Brain pericyte (primary cell): ENCODE measurements at regions not wholly inside any gene's neighbourhood (a gene's known extent, or its start where the extent isn't known, plus 50 kb on each side); places are given as distances from the start of the nearest gene placed in this dataset.
"Not testable (repeated sequence)": the region's sequence is repeated elsewhere in the genome, so short reads cannot be mapped to it uniquely, and the experiment has no call there.

Experiments
- DNase-seq: peaks from one replicate; pipeline ENCODE4 v3.0.0-alpha.2; 2012; ENCODE audit warnings: low read depth, low spot score

DNA sequence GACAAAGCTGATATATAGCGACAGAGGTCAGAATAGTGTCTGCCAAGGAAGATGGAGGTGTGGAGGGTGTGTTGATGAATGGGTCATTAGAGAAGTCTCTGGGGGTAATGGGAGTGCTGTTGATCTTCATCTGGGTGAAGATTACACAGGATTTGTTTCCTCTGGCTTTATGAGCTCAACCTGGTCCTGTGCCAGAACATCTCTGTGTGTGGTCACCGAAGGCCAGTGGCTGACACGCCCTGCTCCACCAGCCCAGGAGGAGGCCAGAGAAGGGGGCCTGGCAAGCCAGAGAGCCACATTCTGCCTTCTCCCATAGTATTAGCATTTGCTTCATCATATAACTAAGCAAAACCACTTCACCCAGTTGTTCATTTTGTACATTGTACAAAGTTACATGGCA is 121.1 kb downstream of the ZNF621 start:
- DNase-seq, result no peak

DNA sequence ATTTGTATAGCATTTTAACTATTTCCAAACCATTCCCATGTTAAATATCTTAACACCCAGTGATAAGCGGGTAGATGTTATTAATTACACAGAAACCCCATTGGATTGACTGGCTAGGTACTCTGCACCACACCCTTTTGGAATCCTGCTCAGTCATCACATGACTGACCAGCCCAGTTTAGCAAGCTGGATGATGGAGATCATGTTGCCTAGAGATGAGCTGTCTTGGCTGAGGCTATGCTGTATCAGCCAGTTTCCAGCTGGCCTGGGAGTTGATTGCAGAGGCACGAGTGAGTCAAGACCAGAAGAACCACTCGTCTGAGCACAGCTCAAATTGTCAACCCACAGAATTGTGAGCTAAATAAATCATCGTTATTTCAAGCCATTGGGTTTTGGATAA is 124.6 kb downstream of the ZNF621 start:
- no peak for DNase-seq

DNA sequence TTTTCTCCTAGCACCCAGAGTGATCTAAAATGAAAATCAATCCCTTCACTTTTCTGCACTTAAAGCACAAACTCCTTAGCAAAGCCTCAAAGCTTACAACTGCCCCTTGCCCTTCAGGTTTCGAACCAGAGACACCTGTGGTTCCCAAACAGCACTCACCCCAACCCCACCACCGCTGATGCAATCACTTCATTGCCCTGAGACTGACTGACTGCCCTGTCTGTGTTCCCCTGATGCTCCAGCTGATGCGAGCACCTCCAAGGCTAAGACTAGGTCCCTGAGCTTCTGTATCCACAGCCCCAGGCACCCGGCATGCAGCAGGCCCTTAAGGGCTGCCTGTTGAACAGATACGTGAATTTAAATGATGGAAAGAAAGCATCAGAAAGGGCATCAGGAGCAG is 127.3 kb downstream of the ZNF621 start:
- no peak for DNase-seq

DNA sequence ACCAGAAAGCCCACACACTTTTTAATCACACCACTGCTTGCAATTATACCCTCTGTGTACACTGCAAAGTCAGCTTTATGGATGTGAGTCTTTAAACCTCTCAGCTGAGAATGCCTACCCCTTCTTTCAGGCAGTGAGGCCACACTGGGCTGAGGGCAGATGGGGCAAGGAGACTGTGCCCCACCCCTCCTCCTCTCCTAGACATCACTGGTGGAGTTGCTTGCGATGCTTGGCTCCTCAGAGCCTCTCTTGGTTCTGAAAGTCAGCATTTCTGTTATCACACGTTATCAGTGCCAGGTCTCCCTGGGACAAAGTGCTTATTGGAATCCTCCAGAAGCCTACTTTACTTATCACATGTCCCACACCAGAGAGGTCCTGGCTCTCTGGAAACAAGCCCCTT is 128.2 kb downstream of the ZNF621 start:
- no peak for DNase-seq

DNA sequence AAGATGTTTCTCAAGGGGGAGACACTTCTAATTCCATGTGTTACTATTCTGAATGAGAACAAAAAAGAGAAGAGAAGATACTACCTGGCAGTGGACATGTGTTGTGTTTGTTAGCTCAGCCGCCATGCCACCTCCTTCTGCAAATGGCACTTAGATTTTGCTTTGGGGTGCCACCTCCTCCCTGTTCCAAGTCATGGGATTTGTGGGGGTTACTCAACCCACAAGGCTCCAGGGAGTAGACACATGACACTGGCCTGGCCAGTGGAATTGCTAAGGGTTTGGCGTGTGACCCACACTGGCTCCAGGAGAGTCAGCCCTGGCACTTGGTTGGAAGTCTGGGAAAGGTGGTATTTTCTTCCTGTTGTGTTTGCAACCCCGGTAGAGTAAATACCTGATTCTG is 129.1 kb downstream of the ZNF621 start:
- no peak for DNase-seq

DNA sequence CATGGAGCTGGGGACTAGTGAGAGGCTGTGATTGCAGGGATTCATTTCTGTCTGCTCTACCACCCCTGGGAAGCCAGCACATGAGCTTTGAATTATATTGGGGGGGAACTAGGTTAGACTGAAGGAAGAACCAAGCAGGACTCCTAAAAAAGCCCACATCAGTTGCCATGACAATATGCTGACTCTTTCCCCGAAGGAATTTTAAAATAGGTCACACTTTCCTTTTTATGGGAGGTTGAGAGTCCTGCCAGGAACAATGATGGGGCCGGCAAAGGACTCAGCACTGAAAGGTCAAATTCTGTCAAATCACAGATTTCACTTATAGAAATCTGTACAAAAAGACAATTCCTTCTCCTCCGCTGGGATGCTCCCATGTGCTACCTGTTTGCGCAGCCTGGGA is 130.8 kb downstream of the ZNF621 start:
- no peak for DNase-seq

DNA sequence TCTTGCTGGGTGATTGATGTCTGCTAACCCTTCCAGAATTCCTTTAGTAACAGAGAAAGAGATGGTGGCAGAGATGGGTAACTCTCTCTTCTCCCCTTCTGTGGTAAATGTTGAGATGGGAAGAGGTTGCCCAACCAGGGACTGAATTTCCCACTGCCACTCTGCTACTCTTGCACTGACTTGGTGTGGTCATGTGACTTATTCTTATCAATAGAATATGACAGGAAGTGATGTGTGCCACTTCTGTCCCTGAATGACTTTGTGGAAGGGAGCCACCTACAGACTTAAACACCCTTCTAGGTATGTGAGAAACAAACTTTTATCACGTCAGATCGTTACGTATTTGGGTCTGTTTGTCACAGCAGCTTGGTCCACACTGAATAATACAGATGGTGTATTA is 132.9 kb downstream of the ZNF621 start:
- DNase-seq, result no peak

DNA sequence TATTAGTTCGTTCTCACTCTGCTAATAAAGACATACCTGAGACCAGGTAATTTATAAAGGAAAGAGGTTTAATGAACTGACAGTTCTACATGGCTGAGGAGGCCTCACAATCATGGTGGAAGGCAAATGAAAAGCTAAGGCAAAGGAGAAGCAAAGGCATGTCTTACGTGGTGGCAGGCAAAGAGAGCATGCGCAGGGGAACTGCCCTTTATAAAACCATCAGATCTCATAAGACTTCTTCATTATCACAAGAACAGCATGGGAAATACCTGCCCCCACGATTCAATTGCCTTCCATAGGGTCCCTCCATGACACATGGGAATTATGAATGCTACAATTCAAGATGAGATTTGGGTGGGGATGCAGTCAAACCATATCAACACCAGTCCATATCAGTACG is 133.5 kb downstream of the ZNF621 start:
- DNase-seq, result no peak

DNA sequence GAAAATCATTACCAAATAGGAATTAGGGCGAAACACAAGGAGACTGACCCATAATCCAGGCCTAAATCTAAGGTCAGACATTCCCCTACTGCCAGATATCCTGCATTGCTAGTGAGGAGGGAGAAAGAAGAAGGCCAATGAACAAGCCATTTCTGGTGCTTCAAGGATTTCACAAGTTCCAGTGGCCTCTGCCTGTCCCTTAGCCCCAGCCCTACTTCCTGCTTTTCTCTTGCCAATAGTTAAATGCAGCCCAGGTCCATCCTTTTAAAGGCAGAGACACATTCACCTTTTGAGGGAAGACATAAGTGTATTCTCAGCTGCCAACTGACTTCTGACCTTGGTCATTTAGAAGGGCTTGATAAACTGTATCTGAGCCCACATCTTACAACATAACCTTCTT is 135.8 kb downstream of the ZNF621 start:
- DNase-seq, result no peak

DNA sequence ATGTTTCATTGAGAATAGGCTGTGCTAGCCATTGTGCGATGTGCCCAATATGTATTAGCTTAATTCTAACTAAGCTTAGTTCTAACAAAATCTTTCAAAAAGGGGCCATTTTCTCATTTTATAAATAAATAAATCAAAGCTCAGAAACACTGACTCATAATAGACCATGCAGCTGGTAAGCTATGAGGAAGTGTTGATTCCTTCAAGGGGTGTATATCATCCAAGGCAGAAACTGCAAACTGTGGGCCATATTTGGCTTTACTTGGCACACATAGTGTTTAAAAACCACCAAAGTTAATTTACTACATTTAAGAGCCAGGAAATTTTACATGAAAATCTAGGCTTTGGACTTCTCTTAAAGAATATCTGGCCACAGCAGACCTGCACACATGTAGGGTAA is 136.5 kb downstream of the ZNF621 start:
- no peak for DNase-seq

DNA sequence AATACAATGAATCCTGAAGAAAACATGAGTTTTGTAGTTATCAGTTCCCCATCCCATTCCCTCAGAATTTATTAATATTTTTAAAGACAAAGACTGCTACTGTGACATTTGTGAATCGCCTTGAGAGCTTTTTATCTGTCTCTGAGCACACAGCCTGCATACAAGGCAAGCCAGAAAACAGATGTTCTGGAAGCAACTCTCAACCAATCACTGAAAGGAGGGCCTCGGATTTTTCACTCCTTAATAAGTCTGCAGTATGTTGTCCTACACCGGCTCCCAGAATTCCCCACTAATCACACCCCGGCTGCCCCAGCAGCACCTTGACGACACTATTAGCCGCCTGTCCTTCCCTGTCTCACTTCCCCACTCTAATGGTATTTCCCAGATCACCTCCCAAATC is 138.5 kb downstream of the ZNF621 start:
- no peak for DNase-seq

DNA sequence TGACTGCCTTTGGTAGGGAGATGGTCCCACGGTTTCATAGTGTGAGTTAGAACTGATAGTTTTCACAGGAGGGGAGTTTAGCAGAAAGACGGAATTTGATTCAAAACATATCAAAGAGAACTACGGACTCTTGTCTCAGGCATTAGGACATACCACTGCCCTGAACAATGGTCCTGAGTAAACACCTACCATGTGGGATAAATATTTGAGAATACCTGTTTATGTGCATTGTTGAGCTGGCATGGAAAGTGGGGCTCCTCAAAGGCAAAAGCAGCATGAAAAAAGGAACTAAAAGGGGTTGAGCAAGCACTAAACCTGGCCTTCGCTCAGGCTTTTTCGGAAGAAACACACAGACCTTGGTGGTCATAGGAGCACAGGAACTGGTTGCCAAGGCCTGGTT is 144.4 kb downstream of the ZNF621 start:
- DNase-seq, result no peak

DNA sequence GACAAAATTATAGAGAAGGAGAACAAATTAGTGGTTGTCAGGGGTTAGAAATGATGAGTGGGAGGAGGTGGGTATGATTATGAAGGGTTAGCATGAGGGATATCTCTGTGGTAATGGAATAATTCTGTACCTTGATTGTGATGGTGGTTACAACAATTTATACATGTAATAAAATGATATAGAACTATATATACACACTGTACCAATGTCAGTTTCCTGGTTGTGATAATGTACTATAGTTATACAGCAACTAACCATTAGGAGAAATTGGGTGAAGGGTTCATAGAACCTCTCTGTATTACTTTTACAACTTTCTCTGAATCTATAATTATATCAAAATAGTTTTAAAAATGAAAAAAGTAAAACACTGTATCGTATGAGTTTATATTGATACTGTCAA is 148.1 kb downstream of the ZNF621 start:
- no peak for DNase-seq

DNA sequence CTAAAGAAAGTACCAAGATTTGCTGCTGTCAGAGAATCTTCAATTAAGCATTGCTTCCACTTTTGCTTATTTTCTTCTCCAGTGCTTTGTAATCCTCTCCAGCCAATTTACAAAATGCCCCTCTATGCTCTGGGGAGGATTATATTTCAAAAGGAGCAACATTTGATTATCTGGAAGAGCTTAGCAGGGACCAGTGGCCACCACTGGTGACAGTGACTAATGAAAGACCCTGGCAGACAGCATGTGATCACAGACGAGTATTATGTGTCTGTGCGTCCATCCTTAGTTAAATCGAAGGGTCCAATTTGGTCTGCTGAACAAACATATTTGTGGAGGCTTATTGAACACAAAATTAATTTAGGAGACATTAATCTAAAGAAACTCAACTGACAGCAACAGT is 152.6 kb downstream of the ZNF621 start:
- no peak for DNase-seq

DNA sequence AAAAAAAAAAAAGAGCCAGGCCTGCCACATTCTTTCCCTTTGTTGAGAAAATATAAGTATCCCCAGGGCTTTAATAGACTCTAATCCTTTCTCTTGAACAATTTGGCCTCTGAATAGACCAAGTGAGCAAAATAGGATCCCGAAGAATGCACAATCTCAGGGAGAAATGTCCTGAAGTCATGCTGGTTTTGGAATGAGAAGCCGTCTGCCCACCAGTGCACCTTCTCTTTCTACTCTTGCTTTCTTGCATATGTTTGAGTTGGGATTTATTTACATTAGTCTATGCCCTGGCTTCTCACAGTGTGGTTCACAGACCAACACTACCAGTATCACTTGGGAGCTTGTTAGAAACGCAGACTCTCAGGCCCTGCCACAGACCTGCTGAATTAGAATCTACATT is 153.0 kb downstream of the ZNF621 start:
- no peak for DNase-seq

DNA sequence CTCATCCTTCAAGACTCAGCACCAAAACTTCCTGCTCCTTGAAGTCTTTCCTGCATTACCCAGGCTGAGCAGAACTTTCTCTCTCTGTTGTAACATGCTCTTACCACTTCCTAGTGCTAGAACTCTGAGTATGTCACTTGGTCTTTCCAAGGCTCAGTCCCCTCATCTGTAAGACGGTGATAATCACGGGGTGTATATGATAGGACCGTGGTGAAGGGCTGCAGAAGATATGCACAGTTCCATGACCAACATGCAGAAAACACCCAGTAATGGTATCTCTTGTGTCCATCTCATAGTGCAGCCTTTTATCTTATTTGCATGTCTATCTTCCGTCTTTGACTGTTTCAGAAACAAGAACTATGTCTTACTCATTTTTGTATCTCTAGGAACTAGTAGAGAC is 154.5 kb downstream of the ZNF621 start:
- no peak for DNase-seq

DNA sequence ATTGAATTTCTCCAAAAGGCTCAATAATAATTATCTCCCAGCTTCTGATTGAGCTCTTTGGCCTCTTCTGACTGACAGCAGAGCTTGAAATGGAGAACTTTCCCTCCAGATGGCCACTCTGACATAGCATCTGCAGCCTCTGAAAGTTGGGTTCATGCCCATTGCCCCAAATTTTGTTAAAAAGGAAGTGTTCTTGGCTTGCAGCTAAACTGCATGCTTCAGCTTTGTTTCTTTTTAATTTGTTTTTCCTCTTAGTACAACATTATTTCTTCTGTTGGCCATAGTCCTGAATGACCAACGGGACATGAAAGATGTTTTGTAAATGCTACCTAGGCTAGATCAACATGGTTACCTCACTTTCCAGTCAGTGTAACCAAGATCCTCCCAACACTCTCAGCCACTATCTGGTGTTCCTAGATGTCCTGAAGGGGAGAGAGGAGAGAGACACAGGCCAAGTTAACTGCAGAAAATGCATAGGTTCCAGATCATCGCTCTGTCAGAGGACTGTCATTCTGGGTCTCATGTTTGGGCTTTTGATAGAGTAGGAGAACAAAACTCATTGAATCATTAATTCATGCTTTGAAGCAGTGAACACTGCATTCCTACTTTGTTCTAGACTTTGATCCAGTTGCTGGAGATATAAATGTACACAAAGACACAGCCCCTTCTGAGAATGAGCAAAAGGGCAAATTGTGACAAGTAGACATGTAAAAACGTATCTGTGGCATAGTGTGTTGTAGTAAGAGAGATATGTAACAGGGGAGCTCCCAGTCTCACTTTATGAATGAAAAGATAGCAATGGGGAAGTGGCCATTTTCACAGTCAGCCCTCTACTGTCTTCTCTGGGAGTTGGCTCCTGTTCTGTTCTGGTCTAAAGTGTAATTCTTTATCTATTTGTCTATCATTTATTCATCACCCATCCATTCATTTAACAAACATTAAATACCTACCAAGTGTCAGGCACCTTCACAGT is 156.2 kb downstream of the ZNF621 start:
- DNase-seq, result no peak

DNA sequence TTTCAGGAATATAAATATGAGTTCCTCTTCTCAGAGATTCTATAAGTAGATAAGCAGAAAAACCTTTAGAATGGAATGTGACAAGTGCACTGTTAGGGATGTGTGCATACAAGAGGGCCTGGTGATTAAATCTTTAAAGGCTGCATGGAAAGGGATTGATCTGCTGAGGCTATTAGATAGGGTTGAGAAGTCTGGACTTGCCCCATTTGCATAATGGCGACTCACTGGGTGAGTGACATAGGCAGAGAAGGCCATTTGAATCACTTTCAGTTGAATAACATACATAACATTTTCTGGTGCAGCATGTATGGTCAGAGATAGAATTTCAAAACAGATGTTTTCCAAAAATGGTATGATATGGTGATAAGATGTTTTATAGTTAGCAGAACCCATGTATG is 156.9 kb downstream of the ZNF621 start:
- no peak for DNase-seq

DNA sequence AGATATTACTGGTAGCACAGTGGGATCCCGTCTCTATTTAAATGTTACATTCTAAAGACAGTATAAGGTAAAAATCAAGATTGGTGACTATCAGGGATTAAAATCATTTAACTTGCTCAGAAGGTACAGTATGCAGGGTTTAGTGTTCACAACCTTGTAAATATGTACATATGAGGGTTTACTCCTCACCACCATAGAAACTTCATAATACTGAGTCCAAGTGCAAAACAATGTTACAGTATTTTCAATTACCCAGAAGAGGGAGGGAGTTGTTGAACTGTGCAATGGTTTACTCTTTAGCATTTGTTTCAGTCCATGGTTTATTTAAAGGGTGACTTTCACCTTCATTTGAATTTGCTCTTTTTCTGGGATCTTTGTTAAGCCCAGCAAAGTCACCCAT is 165.1 kb downstream of the ZNF621 start:
- DNase-seq, result no peak

DNA sequence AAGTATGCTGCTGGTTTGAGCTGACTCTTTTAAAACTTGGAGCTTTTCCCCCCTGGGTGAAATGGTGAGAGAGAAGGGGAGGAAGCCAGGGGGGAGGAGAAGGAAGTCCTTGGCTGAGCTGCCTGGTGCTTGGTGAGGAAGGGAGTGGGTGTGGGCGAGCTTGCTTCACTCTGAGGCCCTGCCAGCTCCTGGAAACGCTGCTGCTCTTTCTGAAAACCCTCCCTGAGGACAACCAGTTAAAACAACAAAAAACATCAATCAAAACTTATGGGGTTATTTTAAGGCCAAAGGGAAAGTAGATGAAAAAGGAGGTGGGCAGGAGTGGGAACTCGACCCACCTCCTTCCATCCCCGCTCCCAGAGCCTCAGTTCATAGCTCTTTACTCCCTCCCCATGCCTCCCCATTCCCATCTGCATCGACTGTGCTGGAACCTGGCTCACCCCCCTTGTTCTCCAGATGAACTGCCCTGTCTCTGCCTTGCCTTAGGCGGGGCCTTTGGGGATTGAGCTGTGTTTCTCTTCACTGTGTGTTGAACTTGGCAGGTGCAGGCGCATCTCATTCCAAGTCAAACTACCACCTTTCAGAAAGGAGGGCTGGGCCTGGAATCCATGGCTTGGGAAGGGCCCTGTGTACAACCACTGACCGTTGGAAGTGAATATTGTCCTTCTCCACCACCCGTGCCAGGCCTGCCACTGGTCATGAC is 166.1 kb downstream of the ZNF621 start:
- DNase-seq, result no peak

DNA sequence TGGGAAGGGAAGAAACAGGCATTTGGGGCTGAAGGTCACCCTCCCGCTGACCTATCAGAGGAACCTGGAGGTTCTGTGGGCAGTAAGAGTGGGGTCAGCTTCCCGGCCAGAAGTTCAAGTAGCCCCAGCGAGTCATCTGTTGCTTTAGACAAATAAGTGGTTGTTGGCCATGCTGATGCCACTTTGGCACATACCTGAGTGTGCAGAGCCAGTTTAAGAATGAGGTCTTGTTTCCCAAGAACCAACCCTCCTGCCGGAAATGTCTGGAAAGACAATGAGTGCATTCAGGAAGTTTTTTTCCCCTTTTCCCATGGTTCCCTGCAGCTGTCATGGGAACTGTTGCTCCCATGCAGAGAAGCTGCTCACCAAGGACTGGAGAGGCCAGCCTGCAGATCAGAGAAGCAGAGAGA is 166.7 kb downstream of the ZNF621 start:
- no peak for DNase-seq

DNA sequence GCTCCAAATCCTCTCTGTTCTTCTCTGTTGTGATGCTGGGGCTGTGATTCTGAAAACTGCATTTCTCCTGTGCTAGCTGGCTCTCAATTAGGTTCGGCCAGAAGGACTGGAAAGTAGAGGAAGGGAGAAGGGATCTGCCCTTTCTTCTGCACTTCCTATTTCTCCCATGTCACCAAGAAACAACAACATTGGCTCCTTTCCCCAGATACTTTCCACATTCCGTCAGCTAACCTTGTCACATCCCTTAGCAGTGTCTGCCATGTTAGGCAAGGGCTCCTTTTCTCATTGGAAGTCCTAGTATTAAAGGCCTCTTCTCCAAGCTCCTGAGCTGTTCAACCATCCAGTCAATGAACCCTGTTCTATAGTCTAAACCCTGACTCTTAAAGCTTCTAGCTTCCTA is 171.1 kb downstream of the ZNF621 start:
- DNase-seq, result no peak

DNA sequence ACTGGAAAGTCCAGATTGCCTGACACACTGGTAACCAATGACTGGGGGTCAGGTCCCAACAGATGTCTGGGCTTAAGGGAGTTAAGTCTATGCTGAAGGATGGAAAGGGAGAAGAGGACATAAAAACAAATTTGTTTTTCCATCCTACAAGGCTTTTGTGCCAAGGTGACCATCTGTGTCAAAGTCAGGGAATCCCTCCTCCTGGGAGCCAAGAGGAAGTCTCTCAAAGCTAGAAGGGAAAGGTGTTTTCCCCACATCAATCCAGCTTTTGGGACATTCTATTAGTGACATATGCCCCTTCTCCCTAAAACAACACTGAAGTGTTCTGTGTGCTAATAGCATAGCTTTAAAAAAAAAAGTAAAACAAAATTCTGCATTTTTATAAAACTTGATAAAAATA is 173.9 kb downstream of the ZNF621 start:
- not testable (repeated sequence) for DNase-seq
